Nephron progenitor cell (in vitro differentiated cells): ENCODE measurements at regions not wholly inside any gene's neighbourhood (a gene's known extent, or its start where the extent isn't known, plus 50 kb on each side); places are given as distances from the start of the nearest gene placed in this dataset.
"Not testable (repeated sequence)": the region's sequence is repeated elsewhere in the genome, so short reads cannot be mapped to it uniquely, and the experiment has no call there.

Experiments
- DNase-seq: peaks from one replicate; pipeline ENCODE4 v3.0.0; 2021
- H3K27ac Mint-ChIP-seq: 2 replicates; pipeline ENCODE4 v1.8.0; 2021; ENCODE audit warnings: mild to moderate bottlenecking, moderate library complexity, mixed read lengths
- H3K27me3 Mint-ChIP-seq: 2 replicates; pipeline ENCODE4 v1.8.0; 2021; ENCODE audit warnings: mild to moderate bottlenecking, low read depth, mixed read lengths; ENCODE audit not compliant: poor library complexity
- H3K36me3 Mint-ChIP-seq: 2 replicates; pipeline ENCODE4 v1.8.0; 2021; ENCODE audit warnings: low read depth, mixed read lengths
- H3K4me1 Mint-ChIP-seq: 2 replicates; pipeline ENCODE4 v1.8.0; 2021; ENCODE audit warnings: mixed read lengths
- H3K4me3 Mint-ChIP-seq: 2 replicates; pipeline ENCODE4 v1.8.0; 2021; ENCODE audit warnings: mild to moderate bottlenecking, moderate library complexity, mixed read lengths
- H3K9me3 Mint-ChIP-seq: 2 replicates; pipeline ENCODE4 v1.8.0; 2021; ENCODE audit warnings: mild to moderate bottlenecking, moderate library complexity, mixed read lengths
- TF ChIP-seq, protein P1 (sequence below): fragments of 200-600 bp; sonication (generic); IDR thresholded peaks from 2 replicates; pipeline ENCODE4 v1.5.0; 2021; ENCODE audit warnings: antibody characterized with exemption

DNA sequence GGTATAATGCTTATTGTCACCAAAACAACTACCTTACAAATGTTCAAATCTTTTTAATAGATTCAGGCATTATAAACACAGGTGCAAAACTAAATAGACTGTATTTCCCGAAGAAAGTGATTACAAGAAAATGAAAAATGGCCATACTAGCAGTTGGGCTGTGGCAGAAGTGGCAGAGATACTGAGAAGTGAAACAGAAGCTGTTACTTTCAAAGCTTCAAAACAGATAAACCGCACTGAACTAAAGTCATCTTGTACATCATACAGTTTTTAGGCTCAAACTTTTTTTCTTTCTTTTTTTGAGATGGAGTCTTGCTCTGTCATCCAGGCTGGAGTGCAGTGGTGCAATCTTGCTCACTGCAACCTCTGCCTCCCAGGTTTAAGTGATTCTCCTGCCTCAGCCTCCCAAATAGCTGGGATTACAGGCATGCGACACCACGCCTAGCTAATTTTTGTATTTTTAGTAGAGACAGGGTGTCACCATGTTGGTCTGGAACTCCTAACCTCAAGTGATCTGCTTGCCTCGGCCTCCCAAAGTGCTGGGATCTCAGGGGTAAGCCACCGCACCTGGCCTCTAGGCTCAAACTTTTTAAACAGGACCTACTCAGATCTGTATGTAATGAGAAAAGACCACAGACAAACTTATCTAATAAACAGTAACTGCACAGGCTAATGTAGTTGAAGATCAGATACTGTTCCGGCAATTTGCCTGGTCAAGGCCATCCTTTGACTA, 77.9 kb upstream of the SATB2 start:
- TF ChIP-seq, protein P1, sequence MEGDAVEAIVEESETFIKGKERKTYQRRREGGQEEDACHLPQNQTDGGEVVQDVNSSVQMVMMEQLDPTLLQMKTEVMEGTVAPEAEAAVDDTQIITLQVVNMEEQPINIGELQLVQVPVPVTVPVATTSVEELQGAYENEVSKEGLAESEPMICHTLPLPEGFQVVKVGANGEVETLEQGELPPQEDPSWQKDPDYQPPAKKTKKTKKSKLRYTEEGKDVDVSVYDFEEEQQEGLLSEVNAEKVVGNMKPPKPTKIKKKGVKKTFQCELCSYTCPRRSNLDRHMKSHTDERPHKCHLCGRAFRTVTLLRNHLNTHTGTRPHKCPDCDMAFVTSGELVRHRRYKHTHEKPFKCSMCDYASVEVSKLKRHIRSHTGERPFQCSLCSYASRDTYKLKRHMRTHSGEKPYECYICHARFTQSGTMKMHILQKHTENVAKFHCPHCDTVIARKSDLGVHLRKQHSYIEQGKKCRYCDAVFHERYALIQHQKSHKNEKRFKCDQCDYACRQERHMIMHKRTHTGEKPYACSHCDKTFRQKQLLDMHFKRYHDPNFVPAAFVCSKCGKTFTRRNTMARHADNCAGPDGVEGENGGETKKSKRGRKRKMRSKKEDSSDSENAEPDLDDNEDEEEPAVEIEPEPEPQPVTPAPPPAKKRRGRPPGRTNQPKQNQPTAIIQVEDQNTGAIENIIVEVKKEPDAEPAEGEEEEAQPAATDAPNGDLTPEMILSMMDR, result no peak
- no peak overlapping the region for H3K4me3 Mint-ChIP-seq
- no peak overlapping the region for H3K27ac Mint-ChIP-seq
- H3K27me3 Mint-ChIP-seq, result peaks cover 2% of the 10 kb centered on the region
- DNase-seq, result no peak
- H3K9me3 Mint-ChIP-seq, result peaks cover 8% of the 10 kb centered on the region
- no peaks in the 10 kb centered on the region for H3K4me1 Mint-ChIP-seq
- H3K36me3 Mint-ChIP-seq, result no peaks in the 10 kb centered on the region

DNA sequence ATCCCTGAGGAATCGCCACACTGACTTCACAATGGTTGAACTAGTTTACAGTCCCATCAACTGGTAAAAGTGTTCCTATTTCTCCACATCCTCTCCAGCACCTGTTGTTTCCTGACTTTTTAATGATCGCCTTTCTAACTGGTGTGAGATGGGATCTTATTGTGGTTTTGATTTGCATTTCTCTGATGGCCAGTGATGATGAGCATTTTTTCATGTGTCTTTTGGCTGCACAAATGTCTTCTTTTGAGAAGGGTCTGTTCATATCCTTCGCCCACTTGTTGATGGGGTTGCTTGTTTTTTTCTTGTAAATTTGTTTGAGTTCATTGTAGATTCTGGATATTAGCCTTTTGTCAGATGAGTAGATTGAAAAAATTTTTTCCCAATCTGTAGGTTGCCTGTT, 76.1 kb upstream of the SATB2 start:
- peaks cover 10% of the 10 kb centered on the region for H3K9me3 Mint-ChIP-seq
- H3K36me3 Mint-ChIP-seq, H3K27me3 Mint-ChIP-seq, DNase-seq, H3K4me3 Mint-ChIP-seq, H3K4me1 Mint-ChIP-seq, H3K27ac Mint-ChIP-seq: not testable (repeated sequence)

DNA sequence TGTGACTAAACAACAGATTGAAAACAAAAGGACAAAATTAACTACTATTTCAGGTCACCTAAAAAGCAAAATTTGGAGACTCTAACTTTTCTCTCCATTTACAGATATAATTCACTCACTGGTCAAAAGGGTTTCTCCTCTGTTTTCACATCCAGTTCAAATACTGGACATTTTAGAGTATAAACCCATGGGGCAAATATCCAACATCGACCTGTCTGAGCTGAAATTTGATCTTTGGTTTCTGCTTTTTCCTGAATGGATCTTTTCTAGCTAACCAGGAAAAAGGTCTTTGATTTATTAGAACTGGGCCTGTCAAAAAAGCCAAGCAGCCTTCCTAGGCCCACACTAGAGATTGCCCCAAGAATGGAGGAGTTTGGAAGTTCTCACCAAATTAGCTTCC, 69.3 kb upstream of the SATB2 start:
- no peaks in the 10 kb centered on the region for H3K36me3 Mint-ChIP-seq
- H3K27me3 Mint-ChIP-seq, result peaks cover 4% of the 10 kb centered on the region
- no peak overlapping the region for H3K4me3 Mint-ChIP-seq
- TF ChIP-seq, protein P1, result no peak
- no peak overlapping the region for H3K27ac Mint-ChIP-seq
- peaks cover 6% of the 10 kb centered on the region for H3K4me1 Mint-ChIP-seq
- DNase-seq, result no peak
- peaks cover 13% of the 10 kb centered on the region for H3K9me3 Mint-ChIP-seq

DNA sequence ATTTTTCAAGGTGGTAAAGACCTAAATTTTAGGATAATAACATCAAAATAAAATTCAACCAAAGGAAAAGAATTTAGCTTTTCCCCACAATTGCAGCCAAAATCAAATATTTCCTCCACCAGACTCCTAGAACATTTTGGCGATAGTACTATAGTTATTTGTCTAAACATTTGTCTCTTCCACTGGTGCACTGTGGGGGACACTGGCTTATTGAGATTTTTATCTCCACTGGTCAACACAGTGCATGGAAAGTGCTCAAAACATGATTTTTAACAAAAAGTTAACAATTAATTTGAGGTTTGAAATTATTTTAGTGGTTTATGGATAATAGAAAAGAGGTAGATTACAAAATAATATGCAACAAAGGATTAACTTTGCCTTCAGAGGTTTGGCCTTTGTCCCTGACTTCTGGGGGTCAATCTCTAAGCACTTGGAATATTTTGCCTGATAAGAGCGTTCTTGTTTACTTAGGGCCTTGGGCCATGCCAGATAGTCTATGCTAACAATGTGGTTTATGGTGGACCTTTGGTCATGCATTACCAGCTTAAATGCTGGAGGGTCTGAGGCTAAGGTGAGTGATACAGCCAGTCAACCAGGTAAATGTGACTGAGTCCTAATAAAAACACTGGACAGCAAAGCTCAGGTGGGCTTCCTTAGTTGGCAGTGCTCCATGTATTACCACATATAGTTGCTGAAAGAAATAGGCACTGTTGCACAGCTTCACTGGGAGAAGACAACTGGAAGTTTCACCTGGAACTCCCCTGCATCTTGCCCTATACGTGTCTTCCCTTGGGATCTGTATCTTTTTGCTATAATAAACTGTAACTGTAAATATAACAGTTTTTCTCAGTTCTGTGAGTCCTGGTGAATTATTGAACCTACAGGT, 67.2 kb upstream of the SATB2 start:
- Mint-ChIP-seq H3K36me3 (no peaks in the 10 kb centered on the region), H3K27me3 (peaks cover 4% of the 10 kb centered on the region), H3K27ac (no peak overlapping the region), H3K9me3 (peaks cover 5% of the 10 kb centered on the region), H3K4me3 (no peak overlapping the region), H3K4me1 (peaks cover 17% of the 10 kb centered on the region)
- TF ChIP-seq, protein P1, result no peak
- no peak for DNase-seq

DNA sequence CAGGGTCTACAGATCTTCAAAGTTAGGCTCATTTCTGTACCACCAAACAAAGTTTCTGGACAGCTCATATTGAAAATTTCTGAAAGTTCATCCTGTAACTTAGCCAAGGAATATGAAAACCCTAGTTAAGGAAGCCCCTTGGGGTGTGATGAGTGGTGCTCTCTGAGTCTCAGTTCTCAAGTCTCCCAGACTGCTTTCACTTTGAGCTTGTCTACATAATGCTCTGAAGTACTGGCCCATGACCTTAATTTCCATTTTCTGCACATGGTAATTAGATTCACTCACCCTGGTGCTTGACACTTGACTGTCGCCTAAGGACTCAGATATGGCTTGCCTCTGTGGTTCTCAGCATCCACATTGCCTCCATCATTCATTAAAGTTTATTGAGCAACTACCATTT, 51.7 kb upstream of the SATB2 start:
- Mint-ChIP-seq H3K9me3 (no peaks in the 10 kb centered on the region), H3K27me3 (peaks cover 7% of the 10 kb centered on the region), H3K4me1 (peaks cover 5% of the 10 kb centered on the region), H3K27ac (no peak overlapping the region), H3K4me3 (no peak overlapping the region), H3K36me3 (no peaks in the 10 kb centered on the region)
- no peak for DNase-seq
- TF ChIP-seq, protein P1, result no peak
